Stomach (tissue), 8 donors: ENCODE measurements at regions not wholly inside any gene's neighbourhood (a gene's known extent, or its start where the extent isn't known, plus 50 kb on each side); places are given as distances from the start of the nearest gene placed in this dataset.

Experiments used
- DNase-seq, 2 donors: peaks; one replicate each; pipeline versions ENCODE4 v3.0.0 to v3.0.0-alpha.2; 2013 to 2019
- H3K27ac ChIP-seq, 5 donors: fragments of 200-600 bp in 4 of 5; sonication (generic) in 4 of 5; one replicate each; pipeline ENCODE4 v1.5.1; 2013 to 2019; ENCODE audit warnings: mild to moderate bottlenecking in 1 of 5, moderate library complexity in 1 of 5
- H3K27me3 ChIP-seq, 3 donors: fragments of 200-600 bp; sonication (generic); one replicate each; pipeline ENCODE4 v1.5.1; 2017 to 2019; ENCODE audit warnings: mixed run types in 1 of 3
- H3K36me3 ChIP-seq, 4 donors: fragments of 200-600 bp; sonication (generic); 1 replicate in 3 of 4; 2 replicates in 1 of 4; pipeline ENCODE4 v1.5.1; 2016 to 2019
- H3K4me1 ChIP-seq, 4 donors: fragments of 200-600 bp; sonication (generic); one replicate each; pipeline ENCODE4 v1.5.1; 2016 to 2019
- H3K4me3 ChIP-seq, 4 donors: fragments of 200-600 bp; sonication (generic) in 3 of 4; one replicate each; pipeline ENCODE4 v1.5.1; 2016 to 2019; ENCODE audit warnings: mild to moderate bottlenecking in 1 of 4
- H3K9me3 ChIP-seq, 4 donors: fragments of 200-600 bp; sonication (generic); one replicate each; pipeline ENCODE4 v1.5.1; 2016 to 2019
- CTCF ChIP-seq, 7 experiments: fragments of 450-650 bp in 4 of 7; fragments of 200-600 bp in 3 of 7; sonication (generic) in 3 of 7; IDR thresholded peaks; one replicate each; pipeline ENCODE4 v1.5.1; 2016 to 2019; ENCODE audit warnings: antibody characterized with exemption in 7 of 7, control low read depth in 2 of 7, mild to moderate bottlenecking in 1 of 7
- EP300 ChIP-seq: sonication (generic); formaldehyde crosslinking; IDR thresholded peaks from one replicate; pipeline ENCODE4 v1.6.1; 2017; ENCODE audit warnings: antibody characterized with exemption
- POLR2A ChIP-seq, 4 donors: fragments of 450-650 bp; IDR thresholded peaks; one replicate each; pipeline ENCODE4 v1.6.1; 2016; ENCODE audit warnings: antibody characterized with exemption in 4 of 4, control low read depth in 2 of 4, mild to moderate bottlenecking in 1 of 4, moderate library complexity in 1 of 4
- POLR2AphosphoS5 ChIP-seq, 3 donors: sonication (generic); formaldehyde crosslinking; IDR thresholded peaks; one replicate each; pipeline ENCODE4 v1.6.1; 2016; ENCODE audit warnings: antibody characterized with exemption in 3 of 3
- WGBS, 5 donors: extraction: QIAGEN DNeasy Blood & Tissue Kit in 3 of 5; methylation state at CpG; one replicate each; pipeline versions ENCODE4 v1.1.5 to v1.1.7; 2013 to 2018; 5-methylcytosine and 5-hydroxymethylcytosine counted together
- intact Hi-C: fragments of 100-400 bp; cut with DNase I; formaldehyde crosslinking; loops from one replicate; pipeline ENCODE4 v1.15.1; 2023; ENCODE audit warnings: low total_unique reads
- donor health status: healthy with polysubstance abuse.
- donor health status: Bipolar disorder and iron deficiency.
- donor health status: healthy.

DNA sequence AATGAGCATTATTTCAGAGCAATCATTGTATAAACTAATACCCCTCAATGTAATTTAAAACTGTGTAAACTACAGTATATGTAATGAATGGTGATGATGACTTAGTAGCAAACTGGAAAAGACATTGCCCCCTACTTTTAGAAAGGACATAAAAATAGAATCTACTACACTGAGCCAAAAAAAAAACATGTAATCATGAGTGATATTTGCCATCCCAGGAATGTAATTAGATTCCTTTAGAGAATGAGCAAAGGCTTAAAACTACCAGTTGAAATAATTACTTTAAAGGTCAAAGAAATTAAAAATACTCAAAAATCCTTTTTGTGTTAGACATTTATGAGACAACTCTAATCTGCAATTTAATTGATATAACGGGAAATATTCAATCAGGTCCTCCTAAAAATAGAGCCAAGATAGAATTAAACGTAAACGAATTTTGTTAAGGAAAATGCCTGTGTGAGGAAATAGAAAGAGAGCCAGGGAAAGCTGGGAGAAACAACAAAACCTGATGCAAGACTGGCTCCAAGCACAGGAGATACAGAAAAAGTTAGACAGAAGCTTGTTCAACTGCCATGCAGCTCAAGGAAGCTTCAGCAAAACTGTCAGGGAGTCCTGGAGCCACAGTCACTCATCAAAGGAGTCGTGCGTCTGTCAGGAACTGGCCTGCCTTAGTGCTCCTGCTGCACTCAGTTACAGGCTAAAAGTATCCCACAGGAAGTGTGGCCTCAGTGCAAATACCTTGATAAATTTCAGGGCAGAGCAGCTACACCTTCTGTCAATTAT lies 655.7 kb upstream of the INTU start:
- Histone ChIP-seq H3K27ac (no peak overlapping the region), H3K27me3 (no peaks in the 10 kb centered on the region), H3K4me3 (no peak overlapping the region), H3K9me3 (no peaks in the 10 kb centered on the region), H3K4me1 (peaks cover 0 to 3% (median 0%) of the 10 kb centered on the region in 4 donors), H3K36me3 (no peaks in the 10 kb centered on the region)
- no peak for DNase-seq
- 46 to 52% (median 46%) methylated on average over 5 of the region's 5 CpGs for WGBS, 5 donors
- no peak for TF ChIP-seq EP300
- no peak for TF ChIP-seq POLR2A (IDR thresholded peaks at IDR 0.05)
- TF ChIP-seq CTCF (IDR thresholded peaks at IDR 0.05), result no peak
- TF ChIP-seq POLR2AphosphoS5 (IDR thresholded peaks at IDR 0.05), result no peak
- intact Hi-C loops, result no loop called here

- intact Hi-C loops, result no loop called here
- TF ChIP-seq EP300, result no peak
- no peak for TF ChIP-seq POLR2A (IDR thresholded peaks at IDR 0.05)
- TF ChIP-seq POLR2AphosphoS5 (IDR thresholded peaks at IDR 0.05), result no peak
- TF ChIP-seq CTCF (IDR thresholded peaks at IDR 0.05), result no peak
- Histone ChIP-seq H3K27me3 (no peaks in the 10 kb centered on the region), H3K4me1 (no peaks in the 10 kb centered on the region), H3K4me3 (no peak overlapping the region), H3K9me3 (peaks cover 0 to 15% (median 0%) of the 10 kb centered on the region in 4 donors), H3K27ac (no peak overlapping the region), H3K36me3 (no peaks in the 10 kb centered on the region)
- DNase-seq, result no peak
- WGBS, 5 donors, result 72 to 94% (median 80%) methylated on average over 1 of the region's 1 CpG
Measured at GRCh38 chr4:126986005-126986404, 646.8 kb upstream of the INTU start.

DNA sequence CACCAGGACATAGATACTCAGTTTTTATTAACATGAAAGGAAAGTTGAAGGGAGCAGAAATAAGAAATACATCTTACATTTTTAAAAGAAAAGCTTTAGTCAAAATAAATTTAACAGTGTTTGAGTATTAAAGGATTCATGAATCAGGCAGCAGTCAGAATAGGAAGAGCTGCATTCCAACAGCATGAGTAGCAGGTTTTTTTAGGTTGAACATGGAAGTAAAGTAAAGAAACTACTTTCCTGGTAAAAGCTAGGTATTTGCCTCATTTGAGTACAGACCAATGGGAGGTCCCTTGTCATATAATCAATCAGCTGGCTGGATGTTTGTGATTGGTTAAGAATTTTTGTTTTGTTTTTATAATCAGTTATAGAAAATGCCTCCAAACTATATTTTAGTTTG lies 645.9 kb upstream of the INTU start:
- no peaks in the 10 kb centered on the region for H3K4me1 ChIP-seq
- H3K27ac ChIP-seq, result no peak overlapping the region
- H3K9me3 ChIP-seq, result peaks cover 0 to 15% (median 0%) of the 10 kb centered on the region in 4 donors
- DNase-seq, result no peak
- TF ChIP-seq POLR2A (IDR thresholded peaks at IDR 0.05), result no peak
- no peak for TF ChIP-seq POLR2AphosphoS5 (IDR thresholded peaks at IDR 0.05)
- TF ChIP-seq EP300, result no peak
- H3K36me3 ChIP-seq, result no peaks in the 10 kb centered on the region
- intact Hi-C loops, result no loop called here
- H3K27me3 ChIP-seq, result no peaks in the 10 kb centered on the region
- no peak overlapping the region for H3K4me3 ChIP-seq

DNA sequence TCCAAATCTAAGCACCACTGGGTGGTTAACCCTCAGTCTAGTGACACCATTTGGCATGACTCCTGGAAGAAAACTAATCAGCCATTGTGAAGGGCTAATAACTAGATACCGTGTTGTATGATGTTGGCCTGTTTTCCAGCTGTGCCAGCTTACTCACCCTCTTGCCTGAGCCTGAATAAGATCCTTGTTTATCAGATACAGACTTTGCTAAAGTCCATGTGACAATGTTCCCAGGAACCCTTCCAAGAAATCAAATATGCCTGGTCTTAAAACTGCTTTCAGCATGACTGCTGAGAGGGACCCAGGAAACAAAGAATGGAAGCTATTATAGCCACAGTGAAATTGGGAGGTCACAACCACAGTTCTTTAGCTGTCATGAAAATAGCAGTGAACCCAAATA lies 640.8 kb upstream of the INTU start:
- DNase-seq, result peak in 1 of 2 donors; percentile 36
- 29 to 68% (median 58%) methylated on average over 1 of the region's 1 CpG for WGBS, 5 donors
- TF ChIP-seq EP300 (no peak), POLR2A (IDR thresholded peaks at IDR 0.05) (no peak), CTCF (IDR thresholded peaks at IDR 0.05) (no peak), POLR2AphosphoS5 (IDR thresholded peaks at IDR 0.05) (no peak)

DNA sequence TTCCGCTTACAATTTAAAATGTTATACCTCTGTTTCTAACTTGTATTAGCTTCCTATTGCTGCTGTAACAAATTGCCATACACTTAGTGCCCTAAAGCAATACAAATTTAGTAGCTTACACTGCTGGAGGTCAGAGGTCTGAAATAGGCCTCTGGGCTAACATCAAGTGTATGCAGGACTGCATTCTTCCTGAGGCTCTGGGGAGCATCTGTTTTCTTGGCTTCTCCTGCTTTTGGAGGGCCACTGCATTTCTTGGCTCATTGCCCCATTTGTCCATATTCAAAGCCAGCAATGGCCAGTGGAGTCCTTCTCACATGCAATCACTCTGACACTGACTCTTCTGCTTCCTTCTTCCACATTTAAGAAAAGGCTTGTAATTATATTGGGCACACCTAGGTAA lies 639.8 kb upstream of the INTU start:
- intact Hi-C loops, result no loop called here
- no peak for DNase-seq
- no peaks in the 10 kb centered on the region for H3K27me3 ChIP-seq
- no peak for TF ChIP-seq CTCF (IDR thresholded peaks at IDR 0.05)
- no peaks in the 10 kb centered on the region for H3K9me3 ChIP-seq
- H3K36me3 ChIP-seq, result no peaks in the 10 kb centered on the region
- H3K4me3 ChIP-seq, result no peak overlapping the region
- H3K4me1 ChIP-seq, result no peaks in the 10 kb centered on the region
- no peak overlapping the region for H3K27ac ChIP-seq
- 86 to 98% (median 95%) methylated on average over 1 of the region's 1 CpG for WGBS, 5 donors

More for the DNA sequence above, 640.8 kb upstream of the INTU start:
- no peak overlapping the region for H3K4me3 ChIP-seq
- intact Hi-C loops, result no loop called here
- H3K9me3 ChIP-seq, result no peaks in the 10 kb centered on the region
- H3K27ac ChIP-seq, result no peak overlapping the region
- H3K36me3 ChIP-seq, result no peaks in the 10 kb centered on the region
- H3K4me1 ChIP-seq, result no peaks in the 10 kb centered on the region
- H3K27me3 ChIP-seq, result no peaks in the 10 kb centered on the region
